ENCODE measurements at regions not wholly inside any gene's neighbourhood (a gene's known extent, or its start where the extent isn't known, plus 50 kb on each side); places are given as distances from the start of the nearest gene placed in this dataset.
A peak's percentile ranks its signal among the peaks of the same experiment; 100 is the strongest.

DNA sequence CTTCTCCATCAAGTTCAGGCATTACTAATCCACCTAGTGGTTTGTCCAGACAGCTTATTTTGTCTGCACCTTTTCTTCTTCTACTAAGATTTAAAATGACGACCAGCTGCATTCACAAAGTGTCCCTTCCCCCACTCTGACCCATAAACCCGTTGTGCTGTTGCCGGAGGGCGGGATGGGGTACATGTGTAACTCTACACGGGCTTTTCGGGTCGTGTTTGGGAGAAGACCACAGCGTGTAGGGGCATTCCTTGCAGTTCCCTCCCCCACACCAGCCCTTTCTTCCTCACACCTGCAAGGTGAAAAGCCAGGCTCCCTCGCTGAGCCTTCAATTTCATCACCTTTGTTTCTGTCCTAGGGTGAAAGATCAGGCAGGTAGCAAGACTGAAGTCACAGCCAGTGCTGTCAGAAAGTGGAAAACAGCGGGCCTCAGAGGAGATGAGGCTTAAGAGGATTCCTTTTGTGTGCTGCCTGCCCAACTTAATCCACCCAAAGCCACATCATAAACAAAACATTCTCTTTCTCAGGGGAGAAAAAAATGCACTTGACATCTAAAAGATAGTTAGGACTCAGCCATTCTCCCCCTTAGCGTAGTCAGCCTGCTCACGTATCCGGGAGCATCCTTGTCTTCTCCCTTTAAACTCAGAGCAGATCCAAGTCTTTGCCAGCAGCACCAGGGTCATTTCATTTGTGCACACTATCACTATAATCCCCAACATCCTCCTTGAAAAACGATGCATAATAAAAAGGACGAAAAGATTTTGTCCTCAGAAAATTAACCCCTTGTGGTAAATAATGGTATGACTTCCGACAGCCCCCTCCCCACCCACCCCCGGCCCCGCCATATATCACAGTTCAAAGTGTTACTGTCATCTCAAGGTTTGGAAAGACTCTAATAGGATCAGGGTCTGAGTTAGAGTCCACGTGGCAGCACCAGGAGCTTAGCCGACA is 599.0 kb downstream of the RAB28 start:
- Histone ChIP-seq H2AFZ (ENCODE audit: low read length) (0 out of 2 replicates have a peak overlapping the region, but pooled peaks have one; percentile 33), H3K23me2 (ENCODE audit: low read depth, low read length) (no peaks in the 10 kb centered on the region; the same call in 1 of the 2 replicates), H2BK12ac (ENCODE audit: low read depth, low read length) (no peak overlapping the region), H3K4me3 (ENCODE audit: extremely low read depth in 1 of 4, insufficient read depth in 2 of 4, low read depth in 3 of 4, low read length in 4 of 4) (peak overlapping the region in 1 of 4 experiments; percentile 8; a peak in 2 of 8 replicates), H3K4ac (replicated peaks; ENCODE audit: insufficient read length, low read depth, low read length) (no peak overlapping the region), H3K27me3 (replicated peaks in 1 of 4; ENCODE audit: control insufficient read depth in 3 of 4, extremely low read depth in 1 of 4, insufficient read depth in 3 of 4, low read length in 3 of 4) (no peaks in the 10 kb centered on the region), H4K91ac (replicated peaks; ENCODE audit: insufficient read length, low read length) (no peak overlapping the region), H4K8ac (ENCODE audit: extremely low read depth, insufficient read depth, low read length) (no peak overlapping the region), H4K20me1 (replicated peaks in 1 of 2; ENCODE audit: control insufficient read depth in 1 of 2, insufficient read depth in 2 of 2, low read length in 2 of 2) (no peaks in the 10 kb centered on the region), H3K4me2 (ENCODE audit: insufficient read depth in 1 of 2, low read depth in 2 of 2, low read length in 2 of 2) (peak overlapping the region in 1 of 2 experiments; percentile 19; a peak in 2 of 4 replicates), H3K18ac (ENCODE audit: extremely low read depth, low read length) (no peak overlapping the region; the same call in 1 of the 2 replicates), H3K79me2 (ENCODE audit: control insufficient read depth in 1 of 2, insufficient read depth in 2 of 2, low read length in 2 of 2) (no peaks in the 10 kb centered on the region), H3K4me1 (replicated peaks in 1 of 4; ENCODE audit: control insufficient read depth in 3 of 4, insufficient read depth in 4 of 4, low read length in 3 of 4) (peaks cover 0 to 3% (median 0%) of the 10 kb centered on the region in 4 experiments; a peak in 1 of 7 replicates), H4K5ac (ENCODE audit: insufficient read length, low read depth, low read length) (no peak overlapping the region), H3K14ac (ENCODE audit: insufficient read length) (no peak overlapping the region), H3K27ac (ENCODE audit: low read depth, low read length) (0 out of 2 replicates have a peak overlapping the region, but pooled peaks have one; percentile 47), H3K9ac (replicated peaks in 1 of 4; ENCODE audit: extremely low read depth in 1 of 4, low read depth in 3 of 4, low read length in 3 of 4) (no peak overlapping the region), H3K23ac (ENCODE audit: insufficient read length) (no peak overlapping the region), H3K36me3 (ENCODE audit: control insufficient read depth in 2 of 4, insufficient read depth in 4 of 4, low read length in 3 of 4) (no peaks in the 10 kb centered on the region), H2AK5ac (ENCODE audit: low read depth, low read length) (no peak overlapping the region), H2BK20ac (ENCODE audit: low read length) (no peak overlapping the region), H2BK120ac (replicated peaks; ENCODE audit: low read depth, low read length) (no peak overlapping the region), H3K79me1 (ENCODE audit: low read depth, low read length) (no peaks in the 10 kb centered on the region), H2BK5ac (ENCODE audit: low read depth, low read length) (no peak overlapping the region), H3K9me3 (ENCODE audit: insufficient read depth in 2 of 2, low read depth in 1 of 2, low read length in 1 of 2) (no peaks in the 10 kb centered on the region), H2BK15ac (ENCODE audit: low read length) (no peak overlapping the region), H3K56ac (replicated peaks; ENCODE audit: insufficient read length, low read depth, low read length) (no peak overlapping the region)
- ChIA-PET POLR2A (ENCODE audit: partially characterized antibody) (no interaction called here), CTCF (ENCODE audit: partially characterized antibody) (interaction anchor here (0.6 to 2.0 kb wide), 4 partner anchors 32 to 82 kb away, joined by 3 to 7 read pairs (median 4); no protein-coding TSS in a partner anchor)
- DNase-seq (ENCODE audit: low read depth in 1 of 2, low spot score in 2 of 2), result peak in 1 of 2 experiments; percentile 53
- no peak for FAIRE-seq
- WGBS, 2 experiments (ENCODE audit: extremely low coverage in 1 of 2, insufficient coverage in 1 of 2, insufficient read length in 1 of 2, insufficient replicate concordance in 2 of 2, low coverage in 1 of 2, low lambda C conversion rate in 2 of 2, missing lambda C conversion rate in 1 of 2), result 82% methylated on average over 20 of the region's 20 CpGs; no CpG with 5 or more reads in 1 of the 2 experiments
- TF ChIP-seq BRCA1 (IDR thresholded peaks at IDR 0.05; ENCODE audit: low read depth, low read length) (no peak), POLR2AphosphoS5 (IDR thresholded peaks at IDR 0.05; ENCODE audit: low read depth, low read length) (no peak), ASH2L (IDR thresholded peaks at IDR 0.05; ENCODE audit: low read length) (peak; percentile 82), CEBPB (IDR thresholded peaks at IDR 0.05; ENCODE audit: low read depth, low read length) (0 out of 2 replicates have a peak, but pooled peaks have one; percentile 42), TEAD4 (IDR thresholded peaks at IDR 0.05; ENCODE audit: low read depth, low read length) (0 out of 2 replicates have a peak, but pooled peaks have one; percentile 14), TBP (IDR thresholded peaks at IDR 0.05; ENCODE audit: low read depth, low read length) (no peak), BACH1 (IDR thresholded peaks at IDR 0.05; ENCODE audit: low read length) (no peak), GTF2F1 (IDR thresholded peaks at IDR 0.05; ENCODE audit: borderline replicate concordance, low read depth, low read length) (no peak), TCF12 (IDR thresholded peaks at IDR 0.05; ENCODE audit: low read depth, low read length) (peak; percentile 77; the same call in 1 of the 2 replicates), HDAC2 (IDR thresholded peaks at IDR 0.05; ENCODE audit: borderline replicate concordance in 1 of 2, low read depth in 2 of 2, low read length in 2 of 2) (no peak)
- TF ChIP-seq, protein P1, sequence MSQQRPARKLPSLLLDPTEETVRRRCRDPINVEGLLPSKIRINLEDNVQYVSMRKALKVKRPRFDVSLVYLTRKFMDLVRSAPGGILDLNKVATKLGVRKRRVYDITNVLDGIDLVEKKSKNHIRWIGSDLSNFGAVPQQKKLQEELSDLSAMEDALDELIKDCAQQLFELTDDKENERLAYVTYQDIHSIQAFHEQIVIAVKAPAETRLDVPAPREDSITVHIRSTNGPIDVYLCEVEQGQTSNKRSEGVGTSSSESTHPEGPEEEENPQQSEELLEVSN (IDR thresholded peaks at IDR 0.05), result peak; percentile 56
